Coronary artery (tissue), 2 donors: ENCODE measurements at regions not wholly inside any gene's neighbourhood (a gene's known extent, or its start where the extent isn't known, plus 50 kb on each side); places are given as distances from the start of the nearest gene placed in this dataset.

Source experiments
- DNase-seq: peaks from one replicate; pipeline ENCODE4 v3.0.0-alpha.2; 2017; ENCODE audit warnings: low spot score
- H3K27ac ChIP-seq, 2 donors: fragments of 200-600 bp; sonication (generic); one replicate each; pipeline ENCODE4 v1.5.1; 2016 to 2019
- H3K4me3 ChIP-seq: fragments of 200-600 bp; sonication (generic); 2 replicates; pipeline ENCODE4 v1.5.1; 2016; ENCODE audit warnings: mild to moderate bottlenecking, moderate library complexity
- CTCF ChIP-seq: fragments of 200-600 bp; sonication (generic); IDR thresholded peaks from one replicate; pipeline ENCODE4 v1.5.1; 2019; ENCODE audit warnings: antibody characterized with exemption

DNA sequence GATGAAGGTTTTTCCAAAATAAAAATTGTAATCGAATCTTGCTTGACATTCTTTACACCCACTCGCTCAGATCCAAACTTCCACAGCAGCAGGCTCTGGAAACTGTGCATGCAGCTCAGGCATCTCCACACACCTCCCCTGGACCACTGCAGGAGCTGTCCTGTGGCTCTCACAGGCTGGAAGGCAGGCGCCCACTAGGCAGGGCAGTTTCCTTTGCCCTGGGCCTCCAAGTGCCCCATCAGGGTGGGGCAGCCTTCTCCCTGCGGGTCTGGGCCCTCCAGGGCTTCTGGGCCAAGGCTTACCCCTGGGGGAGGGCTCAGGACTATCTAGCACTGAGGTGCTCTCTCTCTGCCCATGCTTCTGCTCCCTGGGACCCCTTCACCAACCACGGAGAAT is 114.5 kb upstream of the RPL38 start:
- Histone ChIP-seq H3K4me3 (no peak overlapping the region), H3K27ac (no peak overlapping the region)
- no peak for TF ChIP-seq CTCF
- no peak for DNase-seq

DNA sequence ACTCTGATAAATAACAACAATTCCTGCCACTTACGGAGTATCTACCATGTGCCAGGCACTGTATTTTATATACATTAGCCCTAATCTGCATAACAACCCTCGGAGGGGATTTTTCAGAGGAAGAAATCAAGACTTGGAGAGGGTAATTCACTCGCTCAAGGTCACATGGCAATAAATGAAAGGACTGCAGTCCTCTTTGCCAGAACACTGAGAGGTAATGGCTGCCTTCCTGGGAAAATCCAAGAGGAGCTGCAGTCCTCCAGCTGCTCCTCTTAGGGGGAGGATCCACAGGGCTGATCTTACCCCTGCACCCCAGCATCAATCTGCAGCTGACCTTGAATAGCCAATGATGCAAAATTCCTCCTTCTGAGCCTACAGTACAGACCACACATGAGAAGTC is 114.1 kb upstream of the RPL38 start:
- DNase-seq = no peak
- Histone ChIP-seq H3K4me3 (no peak overlapping the region), H3K27ac (no peak overlapping the region)
- no peak for TF ChIP-seq CTCF

- no peak for TF ChIP-seq CTCF
- Histone ChIP-seq H3K27ac (no peak overlapping the region), H3K4me3 (no peak overlapping the region)
- DNase-seq = no peak
Observed at GRCh38 chr17:74089869-74090464, 113.5 kb upstream of the RPL38 start.

DNA sequence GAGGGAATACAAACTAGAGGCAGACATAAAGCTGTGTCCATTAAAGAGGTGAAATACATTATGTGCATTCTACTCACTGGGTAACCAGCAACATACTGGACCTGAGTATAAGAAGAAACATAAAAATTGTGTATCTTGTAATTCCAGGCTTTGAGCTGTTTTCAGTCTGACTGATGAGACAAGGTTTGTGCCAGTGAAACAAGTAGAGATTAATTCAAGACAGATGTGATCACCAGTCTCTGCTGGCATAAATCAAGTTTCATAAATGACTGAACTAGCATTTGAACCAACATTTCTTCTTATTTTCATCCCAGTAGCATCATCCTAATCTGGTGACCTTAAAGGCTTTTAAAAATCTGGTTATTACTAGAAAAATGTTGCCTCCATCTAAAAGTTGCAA is 108.8 kb upstream of the RPL38 start:
- H3K27ac ChIP-seq = no peak overlapping the region
- TF ChIP-seq CTCF = no peak
- no peak overlapping the region for H3K4me3 ChIP-seq
- no peak for DNase-seq

- DNase-seq = no peak
- H3K4me3 ChIP-seq = no peak overlapping the region
- H3K27ac ChIP-seq = no peak overlapping the region
- no peak for TF ChIP-seq CTCF
Observed at GRCh38 chr17:74096456-74096855, 107.0 kb upstream of the RPL38 start.

GRCh38 chr17:74097450-74098135 is 105.9 kb upstream of the RPL38 start:
- TF ChIP-seq CTCF = no peak
- H3K27ac ChIP-seq = no peak overlapping the region
- no peak overlapping the region for H3K4me3 ChIP-seq
- DNase-seq = no peak
